HepG2 (cell line): ENCODE measurements at regions not wholly inside any gene's neighbourhood (a gene's known extent, or its start where the extent isn't known, plus 50 kb on each side); places are given as distances from the start of the nearest gene placed in this dataset.

Experiments
- ATAC-seq: fragments of 200-7000 bp; cut with Tn5 transposase; 3 replicates; pipeline ENCODE4 v1.9.1; 2020; ENCODE audit warnings: mild to moderate bottlenecking, moderate library complexity
- BruUV-seq: library from RNA; stranded (reverse); fragments of 400-500 nt; replicated peaks from 2 replicates; lab custom pipeline; 2021; lab: Mats Ljungman, UMichigan
- CTCF ChIA-PET: fragments of 300-600 bp; formaldehyde crosslinking; extraction: SDS; loops from one replicate; lab custom pipeline; 2021; ENCODE audit warnings: low total read pairs, inconsistent platforms, low intra/inter-chr PET ratio; lab: Yijun Ruan, JAX
- POLR2A ChIA-PET: fragments of 350-600 bp; sonication (Branson Sonifier 250); formaldehyde crosslinking; loops from one replicate; lab custom pipeline; 2020; ENCODE audit warnings: antibody characterized with exemption, inconsistent platforms; lab: Yijun Ruan, JAX
- DNase-seq: peaks from one replicate; pipeline ENCODE4 v3.0.0-alpha.2; 2015; ENCODE audit warnings: low spot score
- FAIRE-seq: peaks from 3 replicates; lab custom pipeline; 2011; peaks lifted over from hg19 to GRCh38; lab: Jason Lieb, UNC
- H2AFZ ChIP-seq: one replicate; pipeline ENCODE4 v1.6.1; 2011; ENCODE audit warnings: low read length, inconsistent platforms
- H3K27ac ChIP-seq: fragments of 300-600 bp; 3 replicates; pipeline ENCODE4 v1.8.0; 2011; ENCODE audit warnings: mixed run types, mild to moderate bottlenecking, mixed read lengths, low read length, inconsistent platforms; ENCODE audit not compliant: insufficient read depth; ENCODE audit errors: extremely low read length
- H3K27me3 ChIP-seq, 2 experiments: fragments of 200-600 bp in 1 of 2; 2 replicates in 1 of 2; 3 replicates in 1 of 2; pipeline versions ENCODE4 v1.6.0 to v1.8.0; 2011; ENCODE audit warnings: low read length in 2 of 2, mild to moderate bottlenecking in 2 of 2, moderate library complexity in 2 of 2, inconsistent platforms in 1 of 2; ENCODE audit not compliant: insufficient read depth in 2 of 2, control insufficient read depth in 1 of 2
- H3K36me3 ChIP-seq, 2 experiments: fragments of 200-600 bp in 1 of 2; replicated peaks in 1 of 2; 2 replicates in 1 of 2; 3 replicates in 1 of 2; pipeline versions ENCODE4 v1.5.1 to v1.8.0; 2011; ENCODE audit warnings: low read length in 2 of 2, inconsistent platforms in 1 of 2; ENCODE audit not compliant: insufficient read depth in 2 of 2, control insufficient read depth in 1 of 2
- H3K4me1 ChIP-seq: 2 replicates; pipeline ENCODE4 v1.5.1; 2012; ENCODE audit warnings: low read length, inconsistent platforms; ENCODE audit not compliant: insufficient read depth
- H3K4me2 ChIP-seq: 2 replicates; pipeline ENCODE4 v1.6.0; 2011; ENCODE audit warnings: low read depth, low read length, inconsistent platforms
- H3K4me3 ChIP-seq, 3 experiments: fragments of 200-600 bp in 1 of 3; sonication (generic), shearing (Covaris generic) in 1 of 3; replicated peaks in 1 of 3; 2 replicates each; pipeline ENCODE4 v1.5.1; 2011 to 2016; ENCODE audit warnings: low read length in 3 of 3, inconsistent platforms in 2 of 3, low read depth in 2 of 3, mild to moderate bottlenecking in 2 of 3, control low read depth in 1 of 3, mixed read lengths in 1 of 3; ENCODE audit not compliant: insufficient read depth in 1 of 3
- H3K79me2 ChIP-seq: one replicate; pipeline ENCODE4 v1.6.1; 2011; ENCODE audit warnings: low read length, inconsistent platforms; ENCODE audit not compliant: insufficient read depth
- H3K9ac ChIP-seq: 2 replicates; pipeline ENCODE4 v1.6.0; 2011; ENCODE audit warnings: mild to moderate bottlenecking, low read depth, low read length, inconsistent platforms; ENCODE audit not compliant: insufficient read depth
- H3K9me3 ChIP-seq: 2 replicates; pipeline ENCODE4 v1.5.1; 2012; ENCODE audit warnings: mild to moderate bottlenecking, low read length
- H4K20me1 ChIP-seq: 2 replicates; pipeline ENCODE4 v1.6.0; 2011; ENCODE audit warnings: inconsistent platforms, mild to moderate bottlenecking, low read length, moderate library complexity; ENCODE audit not compliant: insufficient read depth
- CEBPB ChIP-seq: IDR thresholded peaks from 2 replicates; pipeline ENCODE4 v1.6.1; 2011; ENCODE audit warnings: low read depth, low read length, improper control_type of control experiment, borderline replicate concordance
- HINFP ChIP-seq: sonication (generic); formaldehyde crosslinking; IDR thresholded peaks from 2 replicates; pipeline ENCODE4 v1.4.0; 2020; ENCODE audit warnings: low read depth, mild to moderate bottlenecking, missing genetic modification reagents
- JARID2 ChIP-seq: sonication (generic); formaldehyde crosslinking; IDR thresholded peaks from 2 replicates; pipeline ENCODE4 v1.8.1; 2023; ENCODE audit warnings: missing genetic modification reagents, inconsistent platforms; ENCODE audit not compliant: insufficient replicate concordance
- POLR2AphosphoS5 ChIP-seq: IDR thresholded peaks from 2 replicates; pipeline ENCODE4 v1.6.1; 2012; ENCODE audit warnings: low read depth, low read length
- RELA ChIP-seq: sonication (generic); formaldehyde crosslinking; IDR thresholded peaks from 2 replicates; pipeline ENCODE4 v1.4.0; 2020; ENCODE audit warnings: missing genetic modification reagents
- TBP ChIP-seq: sonication (generic); formaldehyde crosslinking; IDR thresholded peaks from 2 replicates; pipeline ENCODE4 v1.5.0; 2020; ENCODE audit warnings: missing genetic modification reagents
- whole genome bisulfite sequencing: methylation state at CpG from one replicate; pipeline ENCODE4 v1.1.6; 2017; ENCODE audit warnings: low lambda C conversion rate; 5-methylcytosine and 5-hydroxymethylcytosine counted together
- in situ Hi-C: cut with HindIII; loops from 2 replicates; pipeline ENCODE4 v1.10.0; 2017; ENCODE audit warnings: low pct_unique_long_range_greater_than_20kb; ENCODE audit not compliant: extremely low pct_ligation_motif_present
- intact Hi-C: fragments of 100-400 bp; cut with micrococcal nuclease; formaldehyde crosslinking; loops from one replicate; pipeline ENCODE4 v1.10.0; 2022; ENCODE audit not compliant: unreplicated experiment
- TF ChIP-seq, protein P1 (sequence below): sonication (generic); formaldehyde crosslinking; IDR thresholded peaks from 2 replicates; pipeline ENCODE4 v1.4.0; 2020; ENCODE audit warnings: missing genetic modification reagents; ENCODE audit errors: not compliant biosample characterization

DNA sequence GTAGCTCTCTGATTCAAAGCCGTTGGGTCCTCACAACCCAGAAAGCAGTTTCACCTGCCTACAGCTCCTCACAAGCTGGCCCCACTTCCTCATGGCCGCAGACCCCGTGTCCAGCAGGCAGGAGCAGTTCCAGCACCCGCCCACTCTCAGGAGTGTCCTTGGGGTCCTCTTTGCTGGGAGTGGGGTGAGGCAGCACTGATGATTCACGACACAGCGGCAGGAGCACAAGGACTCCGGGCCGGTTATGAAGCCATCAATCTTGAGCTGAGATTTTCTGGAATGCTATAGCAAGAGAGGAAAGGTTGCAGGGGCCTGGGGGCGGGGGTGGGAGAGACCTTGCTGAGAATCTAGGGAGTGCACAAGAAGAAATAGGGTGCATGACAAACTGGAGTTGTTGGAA, 311.2 kb downstream of the NXPE2 start (continued):
- TF ChIP-seq HINFP (CRISPR knock-in tag) (no peak), RELA (no peak), JARID2 (CRISPR knock-in tag) (no peak), POLR2AphosphoS5 (no peak), TBP (no peak)

GRCh38 chr11:115005663-115006062, 327.3 kb downstream of the NXPE2 start:
- POLR2A ChIA-PET: no interaction called here
- peak; percentile 53; the same call in 1 of the 2 replicates for TF ChIP-seq CEBPB
- TF ChIP-seq, protein P1, sequence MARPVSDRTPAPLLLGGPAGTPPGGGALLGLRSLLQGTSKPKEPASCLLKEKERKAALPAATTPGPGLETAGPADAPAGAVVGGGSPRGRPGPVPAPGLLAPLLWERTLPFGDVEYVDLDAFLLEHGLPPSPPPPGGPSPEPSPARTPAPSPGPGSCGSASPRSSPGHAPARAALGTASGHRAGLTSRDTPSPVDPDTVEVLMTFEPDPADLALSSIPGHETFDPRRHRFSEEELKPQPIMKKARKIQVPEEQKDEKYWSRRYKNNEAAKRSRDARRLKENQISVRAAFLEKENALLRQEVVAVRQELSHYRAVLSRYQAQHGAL: no peak
- Histone ChIP-seq H3K36me3 (no peaks in the 10 kb centered on the region), H3K27me3 (no peaks in the 10 kb centered on the region; a peak in 1 of 5 replicates), H3K4me2 (no peak overlapping the region), H3K79me2 (no peaks in the 10 kb centered on the region), H3K4me1 (no peaks in the 10 kb centered on the region), H4K20me1 (no peaks in the 10 kb centered on the region), H2AFZ (no peak overlapping the region), H3K9me3 (no peaks in the 10 kb centered on the region), H3K27ac (no peak overlapping the region), H3K4me3 (no peak overlapping the region), H3K9ac (no peak overlapping the region)
- in situ Hi-C loops: no loop called here
- no TSS peak for BruUV-seq
- CTCF ChIA-PET: no interaction called here
- intact Hi-C loops: no loop called here
- no peak for FAIRE-seq
- WGBS: 18% methylated on average over 2 of the region's 2 CpGs
- DNase-seq: no peak
- no peak for ATAC-seq
